SKM-1 (cell line): ENCODE measurements at regions not wholly inside any gene's neighbourhood (a gene's known extent, or its start where the extent isn't known, plus 50 kb on each side); places are given as distances from the start of the nearest gene placed in this dataset.
"Not testable (repeated sequence)": the region's sequence is repeated elsewhere in the genome, so short reads cannot be mapped to it uniquely, and the experiment has no call there.

Experiments
- DNase-seq: peaks from one replicate; lab custom pipeline; 2025; ENCODE audit not compliant: unreplicated experiment; lab: John Stamatoyannopoulos, UW

DNA sequence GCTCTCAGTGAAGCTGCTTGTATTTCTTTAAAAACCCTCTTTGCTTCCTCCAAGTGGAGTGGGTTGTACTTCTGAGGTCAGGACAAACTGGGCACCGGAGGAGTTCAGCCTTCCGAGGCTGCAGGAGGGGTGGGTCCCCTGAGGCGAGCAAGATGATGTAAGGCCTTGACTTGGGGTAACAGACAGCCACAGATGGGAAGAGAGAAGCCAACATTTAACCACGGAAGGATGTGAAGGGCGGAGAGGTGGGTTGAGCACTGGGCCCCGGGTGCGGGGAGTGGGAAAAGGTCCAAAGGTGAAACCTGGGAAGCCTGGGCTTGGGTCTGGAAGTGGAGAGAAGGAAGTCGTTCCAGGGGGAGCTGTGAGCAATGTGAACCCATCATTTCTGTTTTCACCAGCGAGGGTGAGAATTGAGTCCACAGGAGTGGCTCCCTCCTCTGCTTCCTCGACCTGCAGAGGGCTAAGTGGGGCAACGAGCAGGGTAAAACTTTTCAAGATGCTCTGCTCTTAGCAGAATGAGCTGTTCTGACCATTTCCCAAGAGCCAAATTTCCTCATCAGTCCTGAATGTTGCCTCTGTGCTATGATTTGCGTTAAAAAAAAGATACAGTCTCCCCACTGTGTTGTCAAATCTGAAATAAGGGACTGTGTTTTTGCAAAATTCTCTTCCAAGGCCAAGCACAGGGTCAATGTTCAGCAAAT is 137.7 kb upstream of the CRHR1 start:
- peak; percentile 51 for DNase-seq

DNA sequence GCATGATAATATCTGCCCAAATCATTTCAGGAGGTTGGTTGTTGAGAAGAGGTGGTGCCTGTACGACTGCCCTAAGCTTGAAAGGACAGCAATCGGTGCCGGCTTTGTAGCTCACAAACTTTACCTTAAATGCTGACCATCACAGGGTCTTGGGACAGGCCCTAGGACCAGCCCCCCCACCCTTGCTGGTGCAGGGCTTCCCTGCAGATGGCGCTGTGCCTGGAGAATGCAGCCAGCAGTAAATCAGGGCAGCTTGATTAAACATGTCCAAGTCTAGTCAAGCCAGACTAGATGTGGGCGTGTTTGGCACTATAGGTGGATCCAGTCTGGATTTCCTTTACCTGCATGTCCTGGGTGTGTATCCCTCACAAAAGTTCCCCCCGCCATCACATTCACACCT is 135.5 kb upstream of the CRHR1 start:
- no peak for DNase-seq

DNA sequence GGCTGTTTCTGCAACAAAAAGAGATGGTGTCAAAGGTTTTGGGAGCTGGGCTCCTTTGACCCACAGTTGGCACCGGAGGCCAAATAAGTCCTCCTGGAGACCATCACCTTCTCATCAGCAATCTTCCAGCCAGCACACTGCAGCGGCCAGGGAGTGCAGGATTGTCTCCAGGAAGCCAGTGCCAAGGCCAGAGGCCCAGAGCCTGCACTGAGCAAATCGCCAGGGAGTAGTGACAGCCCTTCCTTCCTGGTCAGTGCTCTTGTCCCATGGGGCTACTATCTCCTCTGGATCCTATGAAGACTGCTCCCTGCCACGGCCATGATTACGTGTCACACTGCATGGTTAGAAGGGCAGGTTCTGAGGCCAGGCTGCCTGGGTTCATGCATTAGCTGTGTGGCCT is 134.3 kb upstream of the CRHR1 start:
- no peak for DNase-seq

DNA sequence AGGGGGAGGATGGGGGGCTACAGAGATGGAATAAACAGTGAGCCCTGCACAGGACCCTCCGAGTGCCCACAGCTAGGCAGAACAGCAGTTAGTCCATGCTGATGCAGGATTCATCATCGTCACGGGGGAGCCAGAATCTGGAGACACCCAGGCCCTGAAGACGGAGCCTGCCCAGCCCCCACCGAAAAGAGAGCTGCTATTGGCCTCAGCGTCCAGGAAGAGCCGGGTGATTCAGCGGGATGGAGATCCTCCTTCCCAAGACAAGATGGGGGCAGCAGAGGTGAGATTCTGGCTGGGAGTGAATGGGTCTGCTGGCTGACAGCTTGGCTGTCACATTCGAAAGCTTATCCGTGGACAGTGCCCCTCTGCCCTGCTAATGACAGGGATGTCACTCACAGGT is 133.6 kb upstream of the CRHR1 start:
- no peak for DNase-seq

DNA sequence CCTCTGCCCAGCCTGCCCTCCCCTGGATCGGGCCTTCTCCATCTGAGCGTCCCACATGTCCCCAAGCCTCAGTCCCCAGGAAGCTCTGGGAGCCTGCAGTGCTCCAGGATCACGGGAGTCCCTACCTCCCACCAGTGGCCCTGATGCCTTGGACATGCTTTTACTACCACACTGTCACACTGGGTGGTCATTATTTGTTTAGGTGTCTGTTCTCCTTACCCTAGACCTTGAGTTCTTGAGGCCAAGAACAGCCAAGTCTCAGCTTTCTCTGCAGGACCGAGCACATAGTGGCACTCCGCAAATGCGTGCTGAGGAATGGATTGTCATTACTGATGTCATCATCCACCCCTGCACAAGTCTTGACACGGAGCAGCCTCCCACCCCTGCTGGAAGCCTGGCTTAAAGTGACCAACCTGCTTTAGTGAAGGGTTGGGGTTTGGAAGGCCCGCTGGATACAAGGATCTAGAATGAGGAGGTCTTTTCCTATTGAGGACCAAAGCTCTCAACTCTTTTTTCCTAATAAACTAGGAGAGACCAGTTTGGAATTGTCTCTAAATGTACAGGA is 132.9 kb upstream of the CRHR1 start:
- DNase-seq, result no peak

DNA sequence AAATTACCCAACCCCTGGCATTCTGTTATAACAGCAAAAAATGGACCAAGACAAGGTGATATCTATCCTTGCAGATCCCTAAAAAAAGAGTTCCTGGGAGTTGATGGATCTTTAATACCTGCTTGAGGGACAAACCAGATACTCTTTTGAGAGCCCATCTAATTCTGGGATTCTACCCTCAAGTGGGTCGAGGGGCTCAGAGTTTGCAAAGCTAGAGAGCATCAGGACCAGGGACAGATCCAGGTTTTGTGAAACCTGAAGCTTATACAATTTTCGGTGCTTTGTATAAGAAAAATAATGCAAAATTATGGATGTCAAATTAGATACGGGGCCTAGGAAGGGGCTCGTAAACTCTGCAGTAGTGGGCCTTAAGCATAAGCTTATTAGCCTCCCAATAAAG is 130.5 kb upstream of the CRHR1 start:
- DNase-seq, result no peak

DNA sequence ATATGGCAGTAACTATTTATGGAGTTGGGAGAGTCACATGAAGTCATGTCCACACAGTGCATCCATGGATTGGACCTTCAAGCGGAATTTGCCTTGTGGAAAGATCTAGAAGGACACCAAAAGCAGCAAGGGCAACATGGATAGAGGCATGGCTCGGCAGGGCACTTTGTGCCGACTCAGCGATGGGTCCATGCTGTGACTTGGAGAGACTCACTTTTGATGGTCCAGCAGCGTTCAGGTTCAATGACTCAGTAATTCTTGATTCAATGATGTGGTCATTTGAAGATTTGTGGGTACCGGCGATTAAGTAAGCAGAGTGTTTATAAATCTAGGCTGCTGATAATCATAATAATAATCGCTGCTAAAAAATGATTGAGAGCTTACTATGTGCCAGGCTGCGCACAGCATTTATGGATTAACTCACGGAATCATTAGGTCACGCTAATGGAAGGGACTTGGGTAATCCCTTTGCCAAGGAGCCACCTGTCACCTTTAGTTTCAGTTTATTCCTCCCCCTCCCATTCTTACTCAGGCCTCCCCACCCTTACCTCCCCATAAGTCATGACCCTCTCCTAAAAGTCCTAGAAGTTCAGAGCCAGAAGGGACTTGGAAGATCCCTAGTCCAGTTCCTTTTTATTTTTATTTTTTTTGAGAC is 127.5 kb upstream of the CRHR1 start:
- no peak for DNase-seq

DNA sequence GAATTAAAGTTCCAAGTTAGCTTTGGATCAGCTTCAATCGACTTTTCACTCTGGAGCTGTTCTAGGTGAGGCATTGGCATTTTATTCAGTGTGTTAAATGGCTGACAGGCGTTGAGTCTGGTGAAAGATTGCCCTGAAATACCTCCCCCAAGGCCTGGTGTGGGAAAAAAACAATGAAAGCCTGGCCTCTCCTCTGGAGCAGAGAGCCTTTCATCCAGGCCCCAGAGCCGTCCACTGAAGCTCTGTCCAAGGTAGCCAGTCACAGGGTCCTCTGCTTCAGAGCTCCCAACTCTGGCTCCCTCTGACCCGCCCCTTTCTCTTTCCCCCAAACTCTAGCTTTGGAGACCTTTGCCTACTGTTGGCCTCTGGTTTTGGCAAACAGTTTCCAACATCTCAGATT is 123.6 kb upstream of the CRHR1 start:
- DNase-seq, result no peak

DNA sequence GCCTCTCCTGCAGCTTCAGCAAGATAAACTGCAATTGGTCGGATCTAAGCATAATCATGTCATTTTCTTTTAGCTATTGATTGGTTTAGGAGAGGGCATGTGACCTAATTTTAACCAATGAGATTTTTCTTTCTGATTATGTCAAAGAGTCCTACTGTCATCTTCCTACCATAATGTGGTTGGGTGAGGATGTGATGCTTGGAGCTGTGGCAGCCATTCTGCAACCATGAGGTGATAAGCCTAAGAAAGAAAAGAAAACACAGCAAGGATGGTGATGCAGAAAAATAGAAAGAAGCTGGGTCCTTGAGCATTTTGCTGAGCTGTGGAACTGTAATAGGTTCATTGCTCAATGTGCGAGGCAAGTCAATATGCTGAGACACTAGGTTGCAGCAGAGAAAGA is 121.7 kb upstream of the CRHR1 start:
- no peak for DNase-seq

DNA sequence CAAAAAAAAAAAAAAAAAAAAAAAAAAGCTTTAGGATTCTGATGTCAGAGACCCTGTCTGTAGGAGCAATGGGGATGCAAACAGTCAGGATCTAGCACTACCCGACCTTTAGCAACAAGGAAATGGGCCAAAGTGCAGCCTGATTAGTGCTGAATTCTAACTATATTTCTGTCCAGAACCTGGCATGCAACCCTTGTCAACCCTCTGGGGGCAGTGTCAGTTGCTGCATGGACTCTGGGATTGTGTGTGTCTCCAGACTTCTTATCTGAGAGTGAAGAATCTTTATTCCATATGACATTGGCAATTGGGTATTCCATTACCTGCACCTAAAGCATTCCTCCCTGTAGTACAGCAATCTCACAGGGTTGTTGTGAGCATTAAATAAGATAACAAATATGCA is 120.3 kb upstream of the CRHR1 start:
- DNase-seq, result no peak

DNA sequence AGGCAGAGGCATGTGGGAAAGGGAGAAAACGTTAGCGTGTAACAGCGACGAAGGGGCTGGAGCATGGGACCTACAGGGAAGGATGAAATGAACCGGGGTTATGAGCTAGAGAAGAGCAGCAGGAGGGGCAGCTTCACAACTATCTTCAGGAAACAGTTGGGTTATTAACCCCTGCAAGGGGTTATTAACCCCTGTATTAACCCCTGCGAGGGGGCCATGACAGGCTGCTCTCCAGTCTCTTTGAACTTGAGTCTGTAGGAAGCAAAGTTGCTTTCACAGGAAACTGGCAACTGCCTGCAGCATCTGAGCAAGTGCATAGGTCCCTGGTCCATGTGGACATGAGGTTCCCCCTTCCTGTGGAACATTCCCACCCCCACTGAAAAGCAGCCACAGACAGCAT is 119.2 kb upstream of the CRHR1 start:
- no peak for DNase-seq

DNA sequence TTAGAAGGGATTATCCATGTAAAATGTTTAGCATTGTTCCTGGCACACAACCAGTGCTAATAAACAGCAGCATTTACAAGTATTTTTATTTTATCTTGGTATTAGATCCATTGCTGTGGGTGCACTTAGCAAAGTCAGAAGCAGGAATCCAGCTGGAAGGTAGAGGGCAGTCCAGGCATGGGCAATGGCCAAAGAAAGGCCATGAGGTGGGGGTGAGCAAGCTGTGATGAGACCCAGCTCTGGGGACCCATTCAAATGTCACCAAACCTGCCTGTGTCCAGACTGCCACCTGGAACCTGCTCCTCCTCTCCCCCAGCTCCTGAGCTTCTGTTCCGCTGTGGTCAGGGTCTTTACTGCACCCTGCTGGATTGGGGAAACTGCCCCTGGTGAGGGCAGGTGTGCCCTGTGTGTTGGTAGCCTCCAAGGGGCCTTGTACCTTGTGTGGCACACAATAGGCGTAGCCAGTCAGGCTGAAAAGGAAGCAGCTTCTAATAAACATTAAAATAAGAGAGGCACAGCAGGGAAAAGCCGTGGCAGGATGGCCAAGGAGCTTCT is 118.0 kb upstream of the CRHR1 start:
- DNase-seq, result no peak

DNA sequence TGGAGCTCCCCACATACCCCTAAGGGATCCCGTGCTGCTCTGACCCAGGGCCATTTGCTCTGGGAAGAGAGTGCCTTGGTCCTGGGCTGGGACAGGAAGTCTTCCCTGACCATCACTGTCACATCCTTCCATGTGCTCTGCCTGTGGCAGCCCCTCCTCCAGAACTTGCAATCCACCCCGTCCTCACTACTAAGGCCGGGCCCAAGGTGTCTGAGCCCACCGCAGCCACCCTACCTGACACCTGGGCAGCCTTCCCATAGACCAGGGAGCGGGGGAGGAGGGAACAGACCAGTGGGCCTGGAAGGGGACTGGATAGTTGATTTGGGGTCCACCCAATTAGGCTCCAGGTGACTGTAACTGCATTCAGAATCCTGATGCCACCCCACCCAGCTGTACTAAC is 117.5 kb upstream of the CRHR1 start:
- DNase-seq, result no peak

DNA sequence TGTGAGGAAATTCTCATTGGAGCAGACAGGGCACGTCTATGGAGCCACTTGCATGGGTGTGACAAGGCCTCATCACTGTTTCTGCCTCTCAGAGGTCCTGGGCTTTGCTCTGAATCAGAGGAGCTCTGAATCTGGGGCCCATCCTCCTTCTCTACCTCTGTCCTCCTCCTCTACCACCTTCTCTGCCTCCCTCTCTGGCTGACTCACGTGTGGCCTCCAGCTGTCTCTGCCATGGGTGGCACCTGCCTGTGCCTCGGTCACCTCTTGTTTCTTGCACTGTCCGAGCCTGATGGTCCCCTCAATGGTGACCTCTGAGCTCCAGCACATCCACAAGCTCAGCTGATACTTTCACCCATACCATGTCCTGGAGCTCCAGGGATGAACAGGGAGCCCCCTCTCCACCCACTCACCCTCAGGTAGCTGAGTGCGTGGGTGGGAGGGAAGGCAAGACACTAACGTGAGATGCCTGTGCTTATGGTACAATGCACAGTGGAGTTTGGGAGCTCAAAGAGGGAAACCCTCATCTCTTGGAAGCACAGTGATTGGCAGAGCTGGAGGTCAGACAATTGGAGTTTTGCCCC is 116.4 kb upstream of the CRHR1 start:
- DNase-seq, result no peak

DNA sequence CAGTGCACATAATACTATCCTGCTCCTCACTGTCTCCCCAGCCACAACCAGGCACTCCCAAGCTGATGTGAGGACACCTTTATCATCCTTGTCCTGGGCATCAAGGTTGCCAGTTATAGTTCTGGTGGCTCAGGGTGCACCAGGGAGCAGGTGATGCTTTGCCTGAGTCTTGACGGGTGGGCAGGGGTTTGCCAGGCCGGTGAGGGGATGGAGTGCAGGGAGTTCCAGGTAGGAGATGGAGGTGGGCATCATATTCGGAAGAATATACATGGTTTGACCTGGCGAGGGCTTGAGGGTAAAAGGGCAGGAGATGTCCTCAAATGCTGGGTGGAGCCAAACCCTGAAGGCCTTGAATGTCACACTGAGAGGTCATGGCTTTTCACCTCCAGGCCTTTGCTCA is 115.8 kb upstream of the CRHR1 start:
- DNase-seq, result no peak

DNA sequence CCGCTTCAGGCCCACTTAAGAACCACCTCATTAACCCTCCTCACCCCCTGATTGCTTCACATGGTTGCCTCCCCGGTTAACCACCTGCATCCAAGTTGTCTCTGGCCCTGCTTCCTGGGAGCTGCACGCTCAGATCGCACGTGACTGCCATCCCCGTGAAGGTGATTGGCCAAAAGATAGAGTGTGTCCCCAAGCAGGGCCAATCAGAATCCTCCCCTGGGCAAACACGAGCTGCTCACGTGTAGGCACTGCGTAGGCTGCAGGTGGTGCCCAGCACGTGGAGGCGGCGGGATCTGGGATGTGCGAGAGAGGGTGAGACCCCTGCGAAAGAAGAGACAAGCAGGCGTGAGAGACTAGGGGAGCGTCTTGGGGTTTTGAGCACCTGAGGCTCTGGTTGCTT is 111.8 kb upstream of the CRHR1 start:
- no peak for DNase-seq

DNA sequence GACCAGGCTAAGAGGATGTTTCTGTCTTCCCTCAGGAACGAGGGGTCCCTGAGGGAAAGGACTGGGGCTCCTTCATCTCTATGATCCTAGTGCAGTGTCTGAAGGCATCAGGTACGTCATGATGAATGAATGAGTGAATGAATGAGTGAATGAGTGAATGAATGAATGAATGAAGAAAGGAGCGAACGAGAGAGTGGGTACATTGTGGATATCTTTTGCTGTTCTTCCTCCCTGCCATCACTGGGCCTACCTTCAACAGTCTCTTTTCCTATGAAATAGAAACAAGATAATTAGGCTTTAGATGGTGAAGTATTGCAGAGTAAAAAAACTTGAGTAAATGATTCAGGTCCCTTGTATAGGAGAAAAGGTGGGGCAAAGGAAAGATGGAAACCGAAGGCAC is 111.3 kb upstream of the CRHR1 start:
- no peak for DNase-seq

DNA sequence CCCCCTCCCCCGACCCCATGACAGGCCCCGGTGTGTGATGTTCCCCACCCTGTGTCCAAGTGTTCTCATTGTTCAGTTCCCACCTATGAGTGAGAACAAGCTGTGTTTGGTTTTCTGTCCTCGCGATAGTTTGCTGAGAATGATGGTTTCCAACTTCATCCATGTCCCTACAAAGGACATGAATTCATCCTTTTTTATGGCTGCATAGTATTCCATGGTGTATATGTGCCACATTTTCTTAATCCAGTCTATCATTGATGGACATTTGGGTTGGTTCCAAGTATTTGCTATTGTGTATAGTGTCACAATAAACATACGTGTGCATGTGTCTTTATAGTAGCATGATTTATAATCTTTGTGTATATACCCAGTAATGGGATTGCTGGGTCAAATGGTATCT is 110.4 kb upstream of the CRHR1 start:
- not testable (repeated sequence) for DNase-seq

DNA sequence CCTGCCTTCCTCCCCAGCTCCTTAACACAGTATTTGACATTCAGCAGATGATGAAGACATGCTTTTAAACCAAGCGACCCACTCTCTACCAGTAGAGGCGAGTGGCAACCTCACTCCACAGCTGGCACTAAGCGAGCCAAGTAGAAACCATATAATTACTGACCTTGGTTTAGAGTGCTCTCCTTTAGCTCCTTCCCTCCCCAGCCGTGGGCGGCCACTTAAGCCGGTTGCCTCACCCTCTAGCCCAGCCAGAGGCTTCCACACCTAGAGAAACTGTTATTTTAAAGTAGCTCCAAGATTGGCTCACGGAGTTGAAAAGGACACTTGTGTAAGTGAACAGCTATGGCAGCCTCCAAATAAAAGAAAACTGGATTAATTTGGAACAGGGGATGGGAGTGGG is 109.1 kb upstream of the CRHR1 start:
- DNase-seq, result no peak

DNA sequence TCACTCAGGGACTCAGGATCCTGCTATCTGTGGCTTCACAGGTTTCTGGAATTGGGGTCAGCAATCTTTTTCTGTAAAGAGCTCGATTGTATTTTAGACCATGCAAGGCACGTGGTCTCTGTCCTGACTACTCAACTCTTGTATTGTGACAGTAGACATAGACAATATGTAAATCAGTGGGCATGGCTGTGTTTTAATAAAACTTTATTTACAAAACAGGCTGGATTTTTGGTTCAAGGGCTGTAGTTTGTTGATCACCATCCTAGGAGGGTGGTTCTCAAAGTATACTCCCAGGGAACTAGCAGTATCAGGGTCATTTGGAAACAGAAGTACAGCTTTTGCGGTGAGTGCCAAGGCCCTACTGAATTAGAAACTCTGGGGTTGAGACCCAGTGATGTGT is 108.2 kb upstream of the CRHR1 start:
- DNase-seq, result no peak

DNA sequence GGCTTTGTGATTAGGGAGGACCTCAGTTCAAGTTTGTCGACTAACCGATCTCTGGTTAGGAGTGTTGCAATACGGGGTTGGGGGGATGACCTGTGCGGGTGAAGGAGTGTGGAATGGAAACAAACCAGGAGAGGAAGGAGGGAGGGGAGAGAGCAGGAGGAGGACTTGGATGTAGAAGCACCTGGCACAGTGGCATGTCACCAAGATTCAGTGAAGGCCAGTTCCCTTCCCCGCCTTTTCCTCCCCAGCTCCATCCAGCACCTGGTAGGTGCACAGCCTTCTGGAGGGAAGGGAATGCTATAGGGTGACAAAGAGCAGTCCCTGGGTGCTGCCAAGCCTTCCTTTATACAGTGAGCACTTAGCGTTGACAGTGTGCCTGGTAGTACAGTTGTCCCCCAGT is 107.4 kb upstream of the CRHR1 start:
- DNase-seq, result no peak

DNA sequence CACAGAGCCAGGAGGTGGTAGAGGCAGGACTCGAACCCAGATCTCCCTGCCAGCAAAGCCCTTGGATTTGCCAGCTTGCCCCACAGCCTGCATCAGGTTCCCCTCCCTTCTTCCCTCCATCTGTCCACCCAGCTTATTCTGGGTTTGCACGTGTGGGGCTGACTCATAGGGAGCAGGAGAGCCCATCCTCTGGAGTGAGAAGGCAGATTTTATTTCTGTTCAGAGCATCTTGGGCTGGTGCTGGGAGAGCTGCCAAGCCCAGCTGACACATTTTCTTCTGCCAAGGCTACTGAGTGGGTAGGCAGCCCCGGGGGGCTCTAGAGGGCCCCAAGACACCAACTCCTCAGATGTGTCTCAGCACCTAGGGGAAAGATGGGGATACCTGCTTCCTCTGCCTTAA is 106.3 kb upstream of the CRHR1 start:
- no peak for DNase-seq
